Gastroesophageal sphincter (tissue), 3 donors: ENCODE measurements at regions not wholly inside any gene's neighbourhood (a gene's known extent, or its start where the extent isn't known, plus 50 kb on each side); places are given as distances from the start of the nearest gene placed in this dataset.

Experiments used
- CTCF ChIP-seq, 4 experiments: fragments of 200-600 bp in 2 of 4; fragments of 450-650 bp in 2 of 4; sonication (generic) in 1 of 4; IDR thresholded peaks; one replicate each; pipeline ENCODE4 v1.5.1; 2017 to 2019; ENCODE audit warnings: antibody characterized with exemption in 4 of 4, mild to moderate bottlenecking in 2 of 4, moderate library complexity in 2 of 4
- POLR2A ChIP-seq, 2 donors: fragments of 450-650 bp; IDR thresholded peaks; one replicate each; pipeline ENCODE4 v1.6.1; 2017; ENCODE audit warnings: antibody characterized with exemption in 2 of 2, mild to moderate bottlenecking in 2 of 2, moderate library complexity in 1 of 2
- POLR2AphosphoS5 ChIP-seq: sonication (generic); formaldehyde crosslinking; IDR thresholded peaks from one replicate; pipeline ENCODE4 v1.6.1; 2017; ENCODE audit warnings: antibody characterized with exemption

DNA sequence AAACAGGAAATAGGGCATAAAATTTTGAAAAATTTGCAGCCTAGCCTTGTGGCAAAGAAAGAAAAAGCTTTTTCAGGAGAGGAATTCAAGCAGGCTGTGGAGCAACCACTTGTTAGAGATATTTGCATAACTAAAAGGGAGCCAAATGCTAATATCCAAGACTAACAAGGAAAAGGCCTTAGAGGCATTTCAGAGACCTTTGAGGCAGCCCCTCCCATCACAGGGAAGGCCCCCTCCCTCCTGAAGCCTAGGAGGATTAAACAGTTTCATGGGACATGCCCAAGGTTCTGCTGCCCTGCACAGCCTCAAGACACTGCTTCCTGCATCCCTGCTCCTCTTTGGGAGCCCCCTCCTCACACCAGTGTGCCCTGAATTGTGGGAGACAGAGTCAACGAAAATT is 275.4 kb upstream of the SFRP2 start:
- TF ChIP-seq CTCF (IDR thresholded peaks at IDR 0.05) (no peak), POLR2A (IDR thresholded peaks at IDR 0.05) (no peak), POLR2AphosphoS5 (no peak)
